ENCODE measurements at regions not wholly inside any gene's neighbourhood (a gene's known extent, or its start where the extent isn't known, plus 50 kb on each side); places are given as distances from the start of the nearest gene placed in this dataset.

DNA sequence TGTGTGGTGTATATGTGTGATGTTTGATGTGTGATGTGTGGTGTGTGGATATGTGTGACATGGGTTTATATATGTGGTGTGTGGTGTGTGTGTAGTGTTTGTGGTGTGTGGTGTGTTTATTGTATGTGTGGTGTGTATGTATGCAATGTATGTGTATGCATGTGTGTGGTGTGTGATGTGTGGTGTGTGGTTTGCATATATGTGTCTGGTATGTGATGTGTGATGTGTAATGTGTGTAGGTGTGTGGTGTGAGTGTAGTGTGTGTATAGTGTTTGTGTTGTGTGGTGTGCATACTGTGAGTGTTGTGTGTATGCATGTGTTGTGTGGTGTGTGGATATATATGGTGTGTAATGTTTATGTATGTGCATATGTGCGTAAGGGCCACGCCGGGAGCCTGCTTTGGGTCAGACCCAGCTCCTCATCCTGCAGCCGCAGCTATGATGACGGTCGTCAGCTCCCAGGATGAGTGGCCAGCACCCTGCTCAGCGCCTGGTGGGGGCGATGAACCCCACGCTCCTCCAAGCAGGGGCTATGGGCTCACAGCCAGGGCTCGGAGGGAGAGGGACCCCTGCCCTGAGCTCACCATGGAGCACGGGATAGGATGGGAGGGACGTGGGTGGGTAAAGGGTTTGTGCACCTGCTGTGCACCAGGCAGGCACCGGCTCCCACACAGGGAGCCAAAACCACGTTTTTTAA lies 331.3 kb downstream of the EIPR1 start:
- Histone ChIP-seq H2BK120ac (ENCODE audit: low read depth, low read length) (no peak overlapping the region), H3K27me3 (ENCODE audit: control insufficient read depth, insufficient read depth, low read length) (no peaks in the 10 kb centered on the region), H2AK5ac (ENCODE audit: low read depth, low read length) (no peak overlapping the region), H3K4me3 (ENCODE audit: insufficient read depth, low read depth, low read length) (no peak overlapping the region), H2BK20ac (ENCODE audit: low read depth, low read length) (no peak overlapping the region), H2AK9ac (replicated peaks; ENCODE audit: low read depth, low read length, poor library complexity) (peak overlapping the region; percentile 55), H4K5ac (ENCODE audit: low read depth, low read length) (no peak overlapping the region), H2BK15ac (ENCODE audit: low read depth, low read length) (no peak overlapping the region), H3K23ac (ENCODE audit: low read depth, low read length) (no peak overlapping the region), H3K18ac (ENCODE audit: low read depth, low read length) (no peak overlapping the region), H3K9ac (ENCODE audit: low read depth, low read length) (no peak overlapping the region), H3K9me3 (ENCODE audit: control insufficient read depth, insufficient read depth, low read length) (peaks cover 48% of the 10 kb centered on the region), H3K4me2 (ENCODE audit: low read depth, low read length) (no peak overlapping the region), H3K56ac (ENCODE audit: extremely low read depth, insufficient read depth, low read length) (no peak overlapping the region), H3K36me3 (ENCODE audit: control insufficient read depth, insufficient read depth, low read length) (no peaks in the 10 kb centered on the region), H4K91ac (ENCODE audit: insufficient read depth, low read depth, low read length) (no peak overlapping the region), H3K9me1 (ENCODE audit: insufficient read depth, low read length) (no peaks in the 10 kb centered on the region), H3K14ac (replicated peaks; ENCODE audit: low read depth, low read length) (no peak overlapping the region), H4K20me1 (ENCODE audit: insufficient read depth, low read length) (no peaks in the 10 kb centered on the region), H3K4ac (ENCODE audit: low read depth, low read length) (no peak overlapping the region), H3K4me1 (ENCODE audit: control insufficient read depth, insufficient read depth, low read length) (no peaks in the 10 kb centered on the region), H3K79me1 (ENCODE audit: low read depth in 1 of 2, low read length in 2 of 2) (no peaks in the 10 kb centered on the region), H4K8ac (ENCODE audit: low read depth in 2 of 2, low read length in 2 of 2) (no peak overlapping the region), H2BK5ac (ENCODE audit: low read depth, low read length, poor library complexity, severe bottlenecking) (peak overlapping the region; percentile 59), H3K27ac (ENCODE audit: insufficient read depth, low read length) (no peak overlapping the region), H2AFZ (replicated peaks; ENCODE audit: low read length, poor library complexity) (no peak overlapping the region)
- no peak for ATAC-seq (ENCODE audit: low read depth)
- in situ Hi-C loops (cut with MboI; ENCODE audit: low sequenced_read_pairs) (no loop called here), dilution Hi-C loops (cut with HindIII; ENCODE audit: low sequenced_read_pairs, unreplicated experiment) (no loop called here), intact Hi-C loops (cut with micrococcal nuclease) (no loop called here)
- 51% methylated on average over 7 of the region's 14 CpGs; no CpG with 5 or more reads in 1 of the 2 experiments for WGBS, 2 experiments (ENCODE audit: extremely low coverage in 2 of 2, insufficient read length in 1 of 2)
- CTCF ChIA-PET, result no interaction called here
- no TSS peak for BruUV-seq (replicated peaks)
- no peak for DNase-seq
- POLR2A ChIA-PET (ENCODE audit: unreplicated experiment), result no interaction called here
- TF ChIP-seq, protein P1, sequence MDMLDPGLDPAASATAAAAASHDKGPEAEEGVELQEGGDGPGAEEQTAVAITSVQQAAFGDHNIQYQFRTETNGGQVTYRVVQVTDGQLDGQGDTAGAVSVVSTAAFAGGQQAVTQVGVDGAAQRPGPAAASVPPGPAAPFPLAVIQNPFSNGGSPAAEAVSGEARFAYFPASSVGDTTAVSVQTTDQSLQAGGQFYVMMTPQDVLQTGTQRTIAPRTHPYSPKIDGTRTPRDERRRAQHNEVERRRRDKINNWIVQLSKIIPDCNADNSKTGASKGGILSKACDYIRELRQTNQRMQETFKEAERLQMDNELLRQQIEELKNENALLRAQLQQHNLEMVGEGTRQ (IDR thresholded peaks at IDR 0.05; ENCODE audit: low read depth, low read length), result no peak
- TF ChIP-seq SMC3 (IDR thresholded peaks at IDR 0.05; ENCODE audit: low read depth, low read length) (no peak), NFE2L2 (IDR thresholded peaks at IDR 0.05; ENCODE audit: low read depth, low read length) (no peak), RAD21 (IDR thresholded peaks at IDR 0.05; ENCODE audit: low read length) (no peak), MXI1 (IDR thresholded peaks at IDR 0.05; ENCODE audit: borderline replicate concordance, low read depth, low read length) (no peak), BHLHE40 (IDR thresholded peaks at IDR 0.05; ENCODE audit: low read depth, low read length) (no peak), FOS (IDR thresholded peaks at IDR 0.05; ENCODE audit: low read depth, low read length) (no peak), POLR2A (IDR thresholded peaks at IDR 0.05; ENCODE audit: low read depth, low read length) (no peak)
- TF ChIP-seq, protein P2, sequence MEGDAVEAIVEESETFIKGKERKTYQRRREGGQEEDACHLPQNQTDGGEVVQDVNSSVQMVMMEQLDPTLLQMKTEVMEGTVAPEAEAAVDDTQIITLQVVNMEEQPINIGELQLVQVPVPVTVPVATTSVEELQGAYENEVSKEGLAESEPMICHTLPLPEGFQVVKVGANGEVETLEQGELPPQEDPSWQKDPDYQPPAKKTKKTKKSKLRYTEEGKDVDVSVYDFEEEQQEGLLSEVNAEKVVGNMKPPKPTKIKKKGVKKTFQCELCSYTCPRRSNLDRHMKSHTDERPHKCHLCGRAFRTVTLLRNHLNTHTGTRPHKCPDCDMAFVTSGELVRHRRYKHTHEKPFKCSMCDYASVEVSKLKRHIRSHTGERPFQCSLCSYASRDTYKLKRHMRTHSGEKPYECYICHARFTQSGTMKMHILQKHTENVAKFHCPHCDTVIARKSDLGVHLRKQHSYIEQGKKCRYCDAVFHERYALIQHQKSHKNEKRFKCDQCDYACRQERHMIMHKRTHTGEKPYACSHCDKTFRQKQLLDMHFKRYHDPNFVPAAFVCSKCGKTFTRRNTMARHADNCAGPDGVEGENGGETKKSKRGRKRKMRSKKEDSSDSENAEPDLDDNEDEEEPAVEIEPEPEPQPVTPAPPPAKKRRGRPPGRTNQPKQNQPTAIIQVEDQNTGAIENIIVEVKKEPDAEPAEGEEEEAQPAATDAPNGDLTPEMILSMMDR (conservative IDR thresholded peaks at IDR 0.05; ENCODE audit: low read depth, low read length), result no peak
- TF ChIP-seq, protein P3, sequence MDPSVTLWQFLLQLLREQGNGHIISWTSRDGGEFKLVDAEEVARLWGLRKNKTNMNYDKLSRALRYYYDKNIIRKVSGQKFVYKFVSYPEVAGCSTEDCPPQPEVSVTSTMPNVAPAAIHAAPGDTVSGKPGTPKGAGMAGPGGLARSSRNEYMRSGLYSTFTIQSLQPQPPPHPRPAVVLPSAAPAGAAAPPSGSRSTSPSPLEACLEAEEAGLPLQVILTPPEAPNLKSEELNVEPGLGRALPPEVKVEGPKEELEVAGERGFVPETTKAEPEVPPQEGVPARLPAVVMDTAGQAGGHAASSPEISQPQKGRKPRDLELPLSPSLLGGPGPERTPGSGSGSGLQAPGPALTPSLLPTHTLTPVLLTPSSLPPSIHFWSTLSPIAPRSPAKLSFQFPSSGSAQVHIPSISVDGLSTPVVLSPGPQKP (IDR thresholded peaks at IDR 0.05; ENCODE audit: borderline replicate concordance, low read depth, low read length), result no peak
